Sigmoid colon (tissue), 6 donors: ENCODE measurements at regions not wholly inside any gene's neighbourhood (a gene's known extent, or its start where the extent isn't known, plus 50 kb on each side); places are given as distances from the start of the nearest gene placed in this dataset.

Experiments used
- DNase-seq: peaks from one replicate; pipeline ENCODE4 v3.0.0-alpha.2; 2019
- H3K27ac ChIP-seq, 4 donors: fragments of 200-600 bp; sonication (generic); one replicate each; pipeline ENCODE4 v1.5.1; 2016 to 2019; ENCODE audit warnings: mild to moderate bottlenecking in 1 of 4
- H3K27me3 ChIP-seq, 3 donors: fragments of 200-600 bp; sonication (generic); one replicate each; pipeline ENCODE4 v1.5.1; 2019; ENCODE audit warnings: mild to moderate bottlenecking in 1 of 3
- H3K36me3 ChIP-seq, 4 donors: fragments of 200-600 bp; sonication (generic); one replicate each; pipeline ENCODE4 v1.5.1; 2016 to 2019
- H3K4me1 ChIP-seq, 4 donors: fragments of 200-600 bp; sonication (generic); one replicate each; pipeline ENCODE4 v1.5.1; 2017 to 2019
- H3K4me3 ChIP-seq, 4 donors: fragments of 200-600 bp; sonication (generic); one replicate each; pipeline ENCODE4 v1.5.1; 2017 to 2019; ENCODE audit warnings: mild to moderate bottlenecking in 2 of 4, moderate library complexity in 1 of 4
- H3K9me3 ChIP-seq, 4 donors: fragments of 200-600 bp in 3 of 4; sonication (generic) in 3 of 4; one replicate each; pipeline versions ENCODE4 v1.5.1 to v1.6.1; 2013 to 2019
- EP300 ChIP-seq, 4 donors: sonication (generic); formaldehyde crosslinking; IDR thresholded peaks; one replicate each; pipeline ENCODE4 v1.6.1; 2017; ENCODE audit warnings: antibody characterized with exemption in 4 of 4
- POLR2A ChIP-seq, 2 donors: fragments of 450-650 bp; IDR thresholded peaks; one replicate each; pipeline ENCODE4 v1.6.1; 2016; ENCODE audit warnings: antibody characterized with exemption in 2 of 2, mild to moderate bottlenecking in 2 of 2, moderate library complexity in 2 of 2
- POLR2AphosphoS5 ChIP-seq, 4 donors: sonication (generic); formaldehyde crosslinking; IDR thresholded peaks; one replicate each; pipeline ENCODE4 v1.6.1; 2017; ENCODE audit warnings: antibody characterized with exemption in 4 of 4
- WGBS, 2 donors: extraction: QIAGEN DNeasy Blood & Tissue Kit; methylation state at CpG; one replicate each; pipeline ENCODE4 v1.1.7; 2013; 5-methylcytosine and 5-hydroxymethylcytosine counted together
- intact Hi-C: fragments of 100-400 bp; cut with DNase I; formaldehyde crosslinking; loops from one replicate; pipeline ENCODE4 v1.15.1; 2023
- TF ChIP-seq, protein P1 (sequence below), 4 experiments: fragments of 450-650 bp in 3 of 4; fragments of 200-600 bp in 1 of 4; IDR thresholded peaks; one replicate each; pipeline ENCODE4 v1.5.1; 2016 to 2019; ENCODE audit warnings: antibody characterized with exemption in 4 of 4, mild to moderate bottlenecking in 3 of 4, moderate library complexity in 2 of 4
- donor health status: healthy with polysubstance abuse.
- donor health status: healthy.

DNA sequence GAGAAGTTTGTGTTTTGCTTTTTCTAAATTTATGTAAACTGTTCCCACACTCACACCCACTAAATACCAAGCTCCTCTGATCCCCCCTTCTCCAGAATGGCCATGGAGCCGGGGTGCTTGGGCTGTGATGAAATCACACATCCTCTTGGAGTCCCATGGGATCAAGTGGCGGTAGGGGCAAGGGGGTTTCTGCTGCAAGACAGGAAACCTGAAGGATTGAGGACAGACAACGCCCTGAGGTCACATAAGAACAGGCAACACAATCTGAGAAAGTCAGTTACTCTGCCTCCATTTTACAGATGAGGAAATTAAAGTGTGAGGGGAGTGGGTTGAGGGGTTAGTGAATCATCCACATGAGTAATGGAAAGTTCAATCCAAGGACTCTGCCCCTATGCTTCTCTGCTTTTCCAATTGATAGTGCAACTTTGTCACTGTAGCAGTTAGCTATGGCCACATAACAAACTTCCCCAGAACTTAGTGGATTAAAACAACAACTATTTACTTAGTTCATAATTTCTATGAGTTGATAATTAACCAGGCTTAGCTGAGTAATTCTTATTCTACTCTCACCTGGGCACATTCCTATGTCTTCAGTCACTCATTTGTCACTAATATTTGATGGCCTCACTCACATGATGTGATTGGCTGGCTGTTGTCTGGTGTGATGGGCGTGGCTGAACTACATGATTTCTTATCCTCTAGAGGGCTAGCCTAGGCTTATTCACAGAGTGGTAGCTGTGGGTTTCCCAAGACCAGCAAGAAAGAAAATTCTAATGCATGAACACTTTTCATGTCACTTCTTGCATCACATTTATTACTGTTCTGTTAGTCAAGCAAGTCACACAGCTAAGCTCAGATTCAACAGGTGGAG is 77.3 kb upstream of the ADRA1D start:
- intact Hi-C loops: no loop called here
- TF ChIP-seq POLR2A (IDR thresholded peaks at IDR 0.05): no peak
- TF ChIP-seq, protein P1, sequence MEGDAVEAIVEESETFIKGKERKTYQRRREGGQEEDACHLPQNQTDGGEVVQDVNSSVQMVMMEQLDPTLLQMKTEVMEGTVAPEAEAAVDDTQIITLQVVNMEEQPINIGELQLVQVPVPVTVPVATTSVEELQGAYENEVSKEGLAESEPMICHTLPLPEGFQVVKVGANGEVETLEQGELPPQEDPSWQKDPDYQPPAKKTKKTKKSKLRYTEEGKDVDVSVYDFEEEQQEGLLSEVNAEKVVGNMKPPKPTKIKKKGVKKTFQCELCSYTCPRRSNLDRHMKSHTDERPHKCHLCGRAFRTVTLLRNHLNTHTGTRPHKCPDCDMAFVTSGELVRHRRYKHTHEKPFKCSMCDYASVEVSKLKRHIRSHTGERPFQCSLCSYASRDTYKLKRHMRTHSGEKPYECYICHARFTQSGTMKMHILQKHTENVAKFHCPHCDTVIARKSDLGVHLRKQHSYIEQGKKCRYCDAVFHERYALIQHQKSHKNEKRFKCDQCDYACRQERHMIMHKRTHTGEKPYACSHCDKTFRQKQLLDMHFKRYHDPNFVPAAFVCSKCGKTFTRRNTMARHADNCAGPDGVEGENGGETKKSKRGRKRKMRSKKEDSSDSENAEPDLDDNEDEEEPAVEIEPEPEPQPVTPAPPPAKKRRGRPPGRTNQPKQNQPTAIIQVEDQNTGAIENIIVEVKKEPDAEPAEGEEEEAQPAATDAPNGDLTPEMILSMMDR (IDR thresholded peaks at IDR 0.05): no peak
- no peak for TF ChIP-seq POLR2AphosphoS5 (IDR thresholded peaks at IDR 0.05)
- TF ChIP-seq EP300 (IDR thresholded peaks at IDR 0.05): no peak
- no peak overlapping the region for H3K4me3 ChIP-seq
- H3K27me3 ChIP-seq: no peaks in the 10 kb centered on the region
- H3K9me3 ChIP-seq: no peaks in the 10 kb centered on the region
- peak overlapping the region in 1 of 4 donors; percentile 25 for H3K27ac ChIP-seq
- WGBS, 2 donors: 60 to 65% methylated on average over 4 of the region's 4 CpGs
- H3K36me3 ChIP-seq: no peaks in the 10 kb centered on the region
- DNase-seq: no peak
- no peaks in the 10 kb centered on the region for H3K4me1 ChIP-seq

DNA sequence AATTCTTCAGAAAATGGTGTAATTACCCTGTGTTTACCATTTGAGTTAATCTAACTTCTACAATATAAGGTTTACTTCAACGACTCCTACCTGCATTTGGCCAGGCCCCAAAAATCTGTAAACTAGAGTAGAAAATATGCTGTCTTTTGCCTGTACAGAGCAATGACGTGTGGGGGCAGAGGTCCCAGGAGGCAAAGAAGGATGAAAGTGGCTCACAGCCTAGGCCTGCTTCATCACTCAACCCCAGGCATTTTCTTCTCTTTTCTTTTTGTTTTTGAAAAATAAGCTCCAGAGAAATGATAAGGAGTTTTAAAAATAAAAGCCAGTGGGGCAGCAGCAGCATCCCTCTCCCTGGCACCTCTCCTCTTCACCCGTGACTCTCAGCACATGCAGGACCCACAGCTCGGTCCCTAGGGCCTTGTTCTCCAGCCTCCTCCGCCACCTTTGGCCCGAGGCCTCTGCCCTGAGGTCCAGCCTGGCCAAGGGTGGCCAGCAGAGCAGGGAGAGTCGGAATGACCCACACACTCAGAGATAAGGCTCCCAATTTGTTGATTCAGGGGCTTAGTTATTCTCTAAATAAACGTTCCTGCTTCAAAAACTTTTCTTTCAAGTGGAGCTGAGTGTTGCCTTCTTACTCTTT is 76.6 kb upstream of the ADRA1D start:
- Histone ChIP-seq H3K36me3 (no peaks in the 10 kb centered on the region), H3K4me1 (no peaks in the 10 kb centered on the region), H3K27me3 (no peaks in the 10 kb centered on the region), H3K9me3 (no peaks in the 10 kb centered on the region), H3K27ac (peak overlapping the region in 1 of 4 donors; percentile 25), H3K4me3 (no peak overlapping the region)
- DNase-seq: no peak
- WGBS, 2 donors: 42 to 53% methylated on average over 8 of the region's 8 CpGs
- TF ChIP-seq EP300 (IDR thresholded peaks at IDR 0.05): no peak
- no peak for TF ChIP-seq POLR2A (IDR thresholded peaks at IDR 0.05)
- intact Hi-C loops: no loop called here

DNA sequence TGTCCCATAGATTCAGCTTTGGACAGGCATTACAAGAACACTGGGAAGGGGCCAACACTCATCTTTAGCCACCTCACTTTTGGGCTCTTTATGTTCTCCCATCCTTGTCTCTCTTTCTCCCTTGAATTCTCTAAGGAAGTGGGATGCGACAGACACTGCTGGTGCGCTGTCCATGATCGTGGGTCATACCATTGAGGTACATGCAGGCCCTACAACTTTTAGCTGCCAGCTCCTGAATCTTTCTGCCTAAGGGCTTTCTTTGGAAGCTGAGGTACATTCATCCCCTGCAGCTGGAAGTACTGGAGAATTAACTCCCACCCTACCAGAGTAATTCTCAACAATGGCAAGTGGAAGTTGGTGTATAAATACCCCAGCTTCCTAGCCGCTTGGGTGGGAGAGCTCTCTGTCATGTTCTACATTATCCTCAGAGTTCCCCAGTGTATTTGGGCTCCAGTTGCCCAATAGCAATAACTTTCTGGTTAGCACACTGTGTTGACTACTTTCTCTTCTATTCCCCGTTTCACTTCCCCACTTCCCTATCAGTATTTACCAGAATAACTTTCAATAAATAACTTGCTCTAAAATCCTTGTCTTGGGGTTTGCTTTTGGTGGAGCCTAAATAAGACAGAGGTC is 75.6 kb upstream of the ADRA1D start:
- intact Hi-C loops: no loop called here
- TF ChIP-seq POLR2A (IDR thresholded peaks at IDR 0.05) (no peak), EP300 (IDR thresholded peaks at IDR 0.05) (no peak), POLR2AphosphoS5 (IDR thresholded peaks at IDR 0.05) (no peak)
- TF ChIP-seq, protein P1 (IDR thresholded peaks at IDR 0.05): no peak
- DNase-seq: no peak

DNA sequence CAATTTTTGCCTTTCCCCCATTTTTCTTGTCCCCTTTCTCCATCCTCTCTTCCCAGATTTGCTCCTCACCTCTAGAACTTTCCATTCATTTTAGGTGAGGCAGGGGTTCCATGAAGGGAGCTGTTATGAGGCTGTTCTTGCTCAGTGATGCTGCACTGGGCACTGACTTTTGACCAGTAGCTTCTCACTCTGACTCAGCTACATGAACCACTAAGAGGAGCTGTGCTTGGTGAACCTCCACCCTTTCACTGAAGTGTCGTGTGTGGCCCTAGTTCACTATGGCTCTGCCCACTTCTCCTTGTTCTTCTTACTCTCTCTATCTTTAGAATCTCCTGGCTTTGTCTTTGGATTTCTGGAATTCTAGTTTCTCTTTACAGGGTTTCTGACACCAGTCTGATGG is 73.4 kb upstream of the ADRA1D start:
- Histone ChIP-seq H3K4me1 (no peaks in the 10 kb centered on the region), H3K4me3 (no peak overlapping the region), H3K9me3 (no peaks in the 10 kb centered on the region), H3K27ac (no peak overlapping the region), H3K36me3 (no peaks in the 10 kb centered on the region), H3K27me3 (no peaks in the 10 kb centered on the region)
- no peak for DNase-seq
- WGBS, 2 donors: 64 to 74% methylated on average over 1 of the region's 1 CpG
- TF ChIP-seq POLR2AphosphoS5 (IDR thresholded peaks at IDR 0.05): no peak
- TF ChIP-seq, protein P1 (IDR thresholded peaks at IDR 0.05): no peak
- TF ChIP-seq POLR2A (IDR thresholded peaks at IDR 0.05): no peak
- no peak for TF ChIP-seq EP300 (IDR thresholded peaks at IDR 0.05)
- intact Hi-C loops: no loop called here

More for the DNA sequence above, 75.6 kb upstream of the ADRA1D start:
- H3K4me3 ChIP-seq: no peak overlapping the region
- WGBS, 2 donors: 81 to 82% methylated on average over 5 of the region's 5 CpGs
- H3K4me1 ChIP-seq: no peaks in the 10 kb centered on the region
- H3K36me3 ChIP-seq: no peaks in the 10 kb centered on the region
- no peak overlapping the region for H3K27ac ChIP-seq
- H3K27me3 ChIP-seq: no peaks in the 10 kb centered on the region
- H3K9me3 ChIP-seq: no peaks in the 10 kb centered on the region

DNA sequence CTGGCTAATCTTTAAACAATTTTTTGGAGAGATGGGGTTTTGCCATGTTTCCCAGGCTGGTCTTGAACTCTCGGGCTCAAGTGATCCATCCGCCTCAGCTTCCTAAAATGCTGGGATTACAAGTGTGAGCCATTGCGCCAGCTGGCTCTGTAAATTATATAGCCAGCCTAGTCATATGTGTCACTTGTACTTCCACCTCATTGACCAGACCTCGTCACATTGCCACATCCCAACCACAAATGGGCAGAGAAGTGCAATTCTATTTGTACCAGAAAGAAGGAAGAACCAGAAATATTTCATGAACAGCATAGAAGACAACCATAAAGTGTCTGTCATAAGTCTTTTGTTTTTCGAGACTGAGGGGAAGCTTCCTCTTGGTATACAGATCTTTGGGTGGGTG is 71.2 kb upstream of the ADRA1D start:
- no peaks in the 10 kb centered on the region for H3K36me3 ChIP-seq
- WGBS, 2 donors: 75 to 83% methylated on average over 5 of the region's 5 CpGs
- no peak for TF ChIP-seq POLR2A (IDR thresholded peaks at IDR 0.05)
- no peak overlapping the region for H3K4me3 ChIP-seq
- no peak for DNase-seq
- no peaks in the 10 kb centered on the region for H3K9me3 ChIP-seq
- H3K27me3 ChIP-seq: no peaks in the 10 kb centered on the region
- H3K4me1 ChIP-seq: no peaks in the 10 kb centered on the region
- intact Hi-C loops: no loop called here
- no peak overlapping the region for H3K27ac ChIP-seq
